Loucy (cell line): ENCODE measurements at regions not wholly inside any gene's neighbourhood (a gene's known extent, or its start where the extent isn't known, plus 50 kb on each side); places are given as distances from the start of the nearest gene placed in this dataset.

Experiments used
- EZH2phosphoT487 ChIP-seq: fragments of 200-600 bp; IDR thresholded peaks from 2 replicates; pipeline ENCODE4 v1.6.1; 2018; ENCODE audit warnings: antibody characterized with exemption, mild to moderate bottlenecking, moderate library complexity, borderline replicate concordance
- TF ChIP-seq, protein P1 (sequence below): fragments of 200-600 bp; sonication (generic); conservative IDR thresholded peaks from 2 replicates; pipeline ENCODE4 v1.5.1; 2014; ENCODE audit warnings: mild to moderate bottlenecking, antibody characterized with exemption, low read length

DNA sequence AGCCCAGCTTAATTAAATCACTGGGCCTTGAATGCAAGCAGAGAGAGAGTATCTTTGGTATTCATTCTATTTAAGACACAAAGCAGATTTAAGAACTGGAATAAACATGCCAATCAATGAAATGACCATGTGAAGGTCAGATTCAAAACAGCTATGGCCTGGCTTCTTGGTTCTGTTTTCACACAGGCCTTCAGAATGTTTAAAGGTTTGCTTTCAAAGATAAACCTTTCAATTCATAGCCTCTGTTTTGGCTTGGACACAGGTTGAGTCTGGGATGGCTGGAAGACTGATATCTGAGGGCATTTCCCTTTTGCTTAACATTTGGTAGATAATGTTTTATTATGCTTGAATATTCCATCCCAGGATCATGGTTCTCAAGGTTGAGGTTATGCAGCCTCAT is 244.4 kb upstream of the KBTBD8 start:
- TF ChIP-seq, protein P1, sequence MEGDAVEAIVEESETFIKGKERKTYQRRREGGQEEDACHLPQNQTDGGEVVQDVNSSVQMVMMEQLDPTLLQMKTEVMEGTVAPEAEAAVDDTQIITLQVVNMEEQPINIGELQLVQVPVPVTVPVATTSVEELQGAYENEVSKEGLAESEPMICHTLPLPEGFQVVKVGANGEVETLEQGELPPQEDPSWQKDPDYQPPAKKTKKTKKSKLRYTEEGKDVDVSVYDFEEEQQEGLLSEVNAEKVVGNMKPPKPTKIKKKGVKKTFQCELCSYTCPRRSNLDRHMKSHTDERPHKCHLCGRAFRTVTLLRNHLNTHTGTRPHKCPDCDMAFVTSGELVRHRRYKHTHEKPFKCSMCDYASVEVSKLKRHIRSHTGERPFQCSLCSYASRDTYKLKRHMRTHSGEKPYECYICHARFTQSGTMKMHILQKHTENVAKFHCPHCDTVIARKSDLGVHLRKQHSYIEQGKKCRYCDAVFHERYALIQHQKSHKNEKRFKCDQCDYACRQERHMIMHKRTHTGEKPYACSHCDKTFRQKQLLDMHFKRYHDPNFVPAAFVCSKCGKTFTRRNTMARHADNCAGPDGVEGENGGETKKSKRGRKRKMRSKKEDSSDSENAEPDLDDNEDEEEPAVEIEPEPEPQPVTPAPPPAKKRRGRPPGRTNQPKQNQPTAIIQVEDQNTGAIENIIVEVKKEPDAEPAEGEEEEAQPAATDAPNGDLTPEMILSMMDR = no peak
- TF ChIP-seq EZH2phosphoT487 = no peak
